Posterior cingulate gyrus (tissue), 11 donors: ENCODE measurements at regions not wholly inside any gene's neighbourhood (a gene's known extent, or its start where the extent isn't known, plus 50 kb on each side); places are given as distances from the start of the nearest gene placed in this dataset.

Source experiments
- DNase-seq, 10 donors: peaks; one replicate each; pipeline versions ENCODE4 v3.0.0 to v3.0.0-alpha.2; 2020 to 2021; ENCODE audit warnings: mixed read lengths in 3 of 10
- intact Hi-C: fragments of 100-400 bp; cut with DNase I; formaldehyde crosslinking; loops from one replicate; pipeline ENCODE4 v1.15.1; 2023

- DNase-seq: no peak
- intact Hi-C loops: no loop called here
These were observed 447.3 kb upstream of the MPDZ start for GRCh38 chr9:13726746-13727145.

GRCh38 chr9:13725516-13725915 is 446.0 kb upstream of the MPDZ start:
- no peak for DNase-seq
- intact Hi-C loops: no loop called here

GRCh38 chr9:13721481-13722235 is 442.2 kb upstream of the MPDZ start:
- no peak for DNase-seq
- intact Hi-C loops: no loop called here

GRCh38 chr9:13719981-13720676 is 440.6 kb upstream of the MPDZ start:
- DNase-seq: no peak
- intact Hi-C loops: no loop called here

GRCh38 chr9:13719446-13719845 is 440.0 kb upstream of the MPDZ start:
- DNase-seq: no peak
- intact Hi-C loops: no loop called here

GRCh38 chr9:13718539-13718938 is 439.0 kb upstream of the MPDZ start:
- intact Hi-C loops: no loop called here
- no peak for DNase-seq

- intact Hi-C loops: no loop called here
- no peak for DNase-seq
These were observed 438.6 kb upstream of the MPDZ start for GRCh38 chr9:13718086-13718485.

GRCh38 chr9:13717322-13718054 is 438.0 kb upstream of the MPDZ start:
- no peak for DNase-seq

GRCh38 chr9:13716601-13717321 is 437.3 kb upstream of the MPDZ start:
- intact Hi-C loops: no loop called here
- DNase-seq: no peak

More at GRCh38 chr9:13717322-13718054, 438.0 kb upstream of the MPDZ start:
- intact Hi-C loops: no loop called here

- no peak for DNase-seq
- intact Hi-C loops: no loop called here
These were observed 436.6 kb upstream of the MPDZ start for GRCh38 chr9:13716090-13716489.

- DNase-seq: no peak
- intact Hi-C loops: no loop called here
These were observed 435.9 kb upstream of the MPDZ start for GRCh38 chr9:13715430-13715829.

- intact Hi-C loops: no loop called here
- no peak for DNase-seq
These were observed 428.4 kb upstream of the MPDZ start for GRCh38 chr9:13707612-13708576.

- no peak for DNase-seq
- intact Hi-C loops: no loop called here
These were observed 426.4 kb upstream of the MPDZ start for GRCh38 chr9:13705918-13706317.

- intact Hi-C loops: no loop called here
These were observed 425.9 kb upstream of the MPDZ start for GRCh38 chr9:13705373-13705772.

GRCh38 chr9:13690595-13690994 is 411.1 kb upstream of the MPDZ start:
- no peak for DNase-seq
- intact Hi-C loops: no loop called here

More at GRCh38 chr9:13705373-13705772, 425.9 kb upstream of the MPDZ start:
- DNase-seq: no peak

- DNase-seq: no peak
- intact Hi-C loops: loop anchor here (2.0 to 10.0 kb wide), 2 partner anchors 263 to 335 kb away; no protein-coding TSS in a partner anchor
These were observed 410.4 kb upstream of the MPDZ start for GRCh38 chr9:13689925-13690324.

GRCh38 chr9:13688990-13689600 is 409.6 kb upstream of the MPDZ start:
- peak in 4 of 10 donors; percentile 11 to 67 (median 48) for DNase-seq
- intact Hi-C loops: loop anchor here (2.0 to 10.0 kb wide), 2 partner anchors 262 to 334 kb away; no protein-coding TSS in a partner anchor

GRCh38 chr9:13688223-13688989 is 408.9 kb upstream of the MPDZ start:
- DNase-seq: no peak
- intact Hi-C loops: loop anchor here (2.0 to 10.0 kb wide), 2 partner anchors 262 to 334 kb away; no protein-coding TSS in a partner anchor
